Activated T-cell treated with anti-CD3 and anti-CD28 coated beads, Interleukin-2, amount 50 U/mL, for 24 hours (primary cell): ENCODE measurements at regions not wholly inside any gene's neighbourhood (a gene's known extent, or its start where the extent isn't known, plus 50 kb on each side); places are given as distances from the start of the nearest gene placed in this dataset.
"Not testable (repeated sequence)": the region's sequence is repeated elsewhere in the genome, so short reads cannot be mapped to it uniquely, and the experiment has no call there.

Source experiments
- DNase-seq: peaks from one replicate; pipeline ENCODE4 v3.0.0-alpha.2; 2020
- H3K27ac Mint-ChIP-seq: 2 replicates; pipeline ENCODE4 v1.8.0; 2020; ENCODE audit warnings: mild to moderate bottlenecking, mixed read lengths
- H3K27me3 Mint-ChIP-seq: 2 replicates; pipeline ENCODE4 v1.8.0; 2020; ENCODE audit warnings: mixed read lengths
- H3K36me3 Mint-ChIP-seq: 2 replicates; pipeline ENCODE4 v1.8.0; 2020; ENCODE audit warnings: low read depth, mixed read lengths
- H3K4me1 Mint-ChIP-seq: 2 replicates; pipeline ENCODE4 v1.8.0; 2020; ENCODE audit warnings: low read depth, mixed read lengths
- H3K4me3 Mint-ChIP-seq: 2 replicates; pipeline ENCODE4 v1.8.0; 2020; ENCODE audit warnings: mild to moderate bottlenecking, moderate library complexity, mixed read lengths
- H3K9me3 Mint-ChIP-seq: 2 replicates; pipeline ENCODE4 v1.8.0; 2020; ENCODE audit warnings: mixed read lengths

- H3K4me3 Mint-ChIP-seq, H3K27ac Mint-ChIP-seq, H3K4me1 Mint-ChIP-seq, H3K27me3 Mint-ChIP-seq, DNase-seq, H3K36me3 Mint-ChIP-seq: not testable (repeated sequence)
- H3K9me3 Mint-ChIP-seq, result peaks cover 38% of the 10 kb centered on the region
Observed at GRCh38 chr22:11600161-11600560, 3927.8 kb upstream of the OR11H1 start.

GRCh38 chr22:11600896-11601890 is 3926.8 kb upstream of the OR11H1 start:
- not testable (repeated sequence) for H3K4me3 Mint-ChIP-seq, H3K27me3 Mint-ChIP-seq, H3K27ac Mint-ChIP-seq, DNase-seq, H3K4me1 Mint-ChIP-seq, H3K36me3 Mint-ChIP-seq
- peaks cover 41% of the 10 kb centered on the region for H3K9me3 Mint-ChIP-seq

GRCh38 chr22:11604635-11605395 is 3923.2 kb upstream of the OR11H1 start:
- H3K4me1 Mint-ChIP-seq, H3K27me3 Mint-ChIP-seq, H3K27ac Mint-ChIP-seq, DNase-seq, H3K36me3 Mint-ChIP-seq, H3K4me3 Mint-ChIP-seq: not testable (repeated sequence)
- H3K9me3 Mint-ChIP-seq, result peaks cover 48% of the 10 kb centered on the region

GRCh38 chr22:11605468-11605981 is 3922.5 kb upstream of the OR11H1 start:
- no peaks in the 10 kb centered on the region for H3K4me1 Mint-ChIP-seq
- no peaks in the 10 kb centered on the region for H3K27me3 Mint-ChIP-seq
- peaks cover 52% of the 10 kb centered on the region for H3K9me3 Mint-ChIP-seq

GRCh38 chr22:11606047-11607000 is 3921.7 kb upstream of the OR11H1 start:
- H3K4me1 Mint-ChIP-seq, H3K27ac Mint-ChIP-seq: not testable (repeated sequence)
- peaks cover 56% of the 10 kb centered on the region for H3K9me3 Mint-ChIP-seq

More at GRCh38 chr22:11605468-11605981, 3922.5 kb upstream of the OR11H1 start:
- no peak for DNase-seq
- Mint-ChIP-seq H3K4me3 (no peak overlapping the region), H3K36me3 (peaks cover 1% of the 10 kb centered on the region), H3K27ac (no peak overlapping the region)

GRCh38 chr22:11607215-11607614 is 3920.8 kb upstream of the OR11H1 start:
- DNase-seq, H3K4me1 Mint-ChIP-seq, H3K4me3 Mint-ChIP-seq, H3K27ac Mint-ChIP-seq, H3K27me3 Mint-ChIP-seq, H3K36me3 Mint-ChIP-seq: not testable (repeated sequence)
- H3K9me3 Mint-ChIP-seq, result peaks cover 58% of the 10 kb centered on the region

More at GRCh38 chr22:11606047-11607000, 3921.7 kb upstream of the OR11H1 start:
- H3K27me3 Mint-ChIP-seq, DNase-seq, H3K36me3 Mint-ChIP-seq, H3K4me3 Mint-ChIP-seq: not testable (repeated sequence)

GRCh38 chr22:11608486-11608885 is 3919.5 kb upstream of the OR11H1 start:
- not testable (repeated sequence) for DNase-seq, H3K27me3 Mint-ChIP-seq, H3K4me3 Mint-ChIP-seq, H3K4me1 Mint-ChIP-seq, H3K36me3 Mint-ChIP-seq, H3K27ac Mint-ChIP-seq
- peaks cover 57% of the 10 kb centered on the region for H3K9me3 Mint-ChIP-seq

GRCh38 chr22:11609193-11609592 is 3918.8 kb upstream of the OR11H1 start:
- H3K36me3 Mint-ChIP-seq, H3K4me3 Mint-ChIP-seq, H3K27ac Mint-ChIP-seq, DNase-seq, H3K27me3 Mint-ChIP-seq, H3K4me1 Mint-ChIP-seq: not testable (repeated sequence)
- peaks cover 59% of the 10 kb centered on the region for H3K9me3 Mint-ChIP-seq

- H3K27ac Mint-ChIP-seq, DNase-seq, H3K4me1 Mint-ChIP-seq, H3K27me3 Mint-ChIP-seq, H3K4me3 Mint-ChIP-seq, H3K36me3 Mint-ChIP-seq: not testable (repeated sequence)
- H3K9me3 Mint-ChIP-seq, result peaks cover 60% of the 10 kb centered on the region
Observed at GRCh38 chr22:11611280-11611679, 3916.7 kb upstream of the OR11H1 start.

GRCh38 chr22:11611876-11612275 is 3916.1 kb upstream of the OR11H1 start:
- H3K27ac Mint-ChIP-seq, H3K36me3 Mint-ChIP-seq, H3K27me3 Mint-ChIP-seq, H3K4me1 Mint-ChIP-seq, H3K4me3 Mint-ChIP-seq, DNase-seq: not testable (repeated sequence)
- peaks cover 59% of the 10 kb centered on the region for H3K9me3 Mint-ChIP-seq

- not testable (repeated sequence) for H3K4me1 Mint-ChIP-seq, H3K4me3 Mint-ChIP-seq, H3K27ac Mint-ChIP-seq, H3K36me3 Mint-ChIP-seq, H3K27me3 Mint-ChIP-seq, DNase-seq
- peaks cover 60% of the 10 kb centered on the region for H3K9me3 Mint-ChIP-seq
Observed at GRCh38 chr22:11613081-11613897, 3914.7 kb upstream of the OR11H1 start.

- Mint-ChIP-seq H3K27ac (no peak overlapping the region), H3K9me3 (peaks cover 61% of the 10 kb centered on the region)
Observed at GRCh38 chr22:11613898-11614755, 3913.9 kb upstream of the OR11H1 start.

More at GRCh38 chr22:11613898-11614755, 3913.9 kb upstream of the OR11H1 start:
- no peak for DNase-seq
- Mint-ChIP-seq H3K36me3 (peaks cover 8% of the 10 kb centered on the region), H3K27me3 (no peaks in the 10 kb centered on the region), H3K4me1 (no peaks in the 10 kb centered on the region), H3K4me3 (no peak overlapping the region)
